BE2C (cell line): ENCODE measurements at regions not wholly inside any gene's neighbourhood (a gene's known extent, or its start where the extent isn't known, plus 50 kb on each side); places are given as distances from the start of the nearest gene placed in this dataset.

Source experiments
- DNase-seq: peaks from one replicate; pipeline ENCODE4 v3.0.0-alpha.2; 2020
- H3K27me3 ChIP-seq: fragments of 250-450 bp; sonication (Bioruptor Pico); 2 replicates; pipeline ENCODE4 v1.5.1; 2020; ENCODE audit warnings: mild to moderate bottlenecking
- H3K36me3 ChIP-seq: fragments of 250-450 bp; sonication (Bioruptor Pico); 2 replicates; pipeline ENCODE4 v1.5.1; 2020; ENCODE audit warnings: mild to moderate bottlenecking
- H3K4me1 ChIP-seq: fragments of 250-450 bp; sonication (Bioruptor Pico); 2 replicates; pipeline ENCODE4 v1.5.1; 2020
- H3K4me3 ChIP-seq: 2 replicates; pipeline ENCODE4 v1.5.1; 2011; ENCODE audit warnings: low read depth, low read length
- H3K9me3 ChIP-seq: fragments of 250-450 bp; sonication (Bioruptor Pico); 2 replicates; pipeline ENCODE4 v1.5.1; 2020
- TF ChIP-seq, protein P1 (sequence below): IDR thresholded peaks from 2 replicates; pipeline ENCODE4 v1.5.1; 2012; ENCODE audit warnings: mild to moderate bottlenecking, low read depth, low read length

DNA sequence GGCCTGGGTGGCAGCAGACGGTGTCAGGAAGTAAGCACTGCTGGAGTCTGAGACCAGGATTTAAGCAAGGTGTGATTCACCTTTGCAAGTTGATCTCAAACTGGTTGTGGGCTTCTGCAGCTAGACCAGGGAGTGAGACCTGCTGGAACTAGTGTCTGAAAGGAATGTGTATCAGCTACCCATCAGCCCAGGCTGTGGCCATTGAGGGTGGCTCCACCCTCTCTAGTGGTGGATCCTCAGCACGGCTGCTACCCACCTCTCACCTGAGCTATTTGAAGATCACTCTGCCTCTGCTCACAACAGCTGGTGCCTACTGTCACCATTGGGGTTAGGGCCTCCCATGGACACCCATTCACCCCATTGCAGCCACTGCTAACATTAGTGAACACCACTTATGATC lies 140.3 kb upstream of the DCBLD2 start:
- TF ChIP-seq, protein P1, sequence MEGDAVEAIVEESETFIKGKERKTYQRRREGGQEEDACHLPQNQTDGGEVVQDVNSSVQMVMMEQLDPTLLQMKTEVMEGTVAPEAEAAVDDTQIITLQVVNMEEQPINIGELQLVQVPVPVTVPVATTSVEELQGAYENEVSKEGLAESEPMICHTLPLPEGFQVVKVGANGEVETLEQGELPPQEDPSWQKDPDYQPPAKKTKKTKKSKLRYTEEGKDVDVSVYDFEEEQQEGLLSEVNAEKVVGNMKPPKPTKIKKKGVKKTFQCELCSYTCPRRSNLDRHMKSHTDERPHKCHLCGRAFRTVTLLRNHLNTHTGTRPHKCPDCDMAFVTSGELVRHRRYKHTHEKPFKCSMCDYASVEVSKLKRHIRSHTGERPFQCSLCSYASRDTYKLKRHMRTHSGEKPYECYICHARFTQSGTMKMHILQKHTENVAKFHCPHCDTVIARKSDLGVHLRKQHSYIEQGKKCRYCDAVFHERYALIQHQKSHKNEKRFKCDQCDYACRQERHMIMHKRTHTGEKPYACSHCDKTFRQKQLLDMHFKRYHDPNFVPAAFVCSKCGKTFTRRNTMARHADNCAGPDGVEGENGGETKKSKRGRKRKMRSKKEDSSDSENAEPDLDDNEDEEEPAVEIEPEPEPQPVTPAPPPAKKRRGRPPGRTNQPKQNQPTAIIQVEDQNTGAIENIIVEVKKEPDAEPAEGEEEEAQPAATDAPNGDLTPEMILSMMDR = no peak
- no peaks in the 10 kb centered on the region for H3K36me3 ChIP-seq
- DNase-seq = no peak
- no peaks in the 10 kb centered on the region for H3K4me1 ChIP-seq
- no peaks in the 10 kb centered on the region for H3K9me3 ChIP-seq
- H3K27me3 ChIP-seq = no peaks in the 10 kb centered on the region
- no peak overlapping the region for H3K4me3 ChIP-seq

DNA sequence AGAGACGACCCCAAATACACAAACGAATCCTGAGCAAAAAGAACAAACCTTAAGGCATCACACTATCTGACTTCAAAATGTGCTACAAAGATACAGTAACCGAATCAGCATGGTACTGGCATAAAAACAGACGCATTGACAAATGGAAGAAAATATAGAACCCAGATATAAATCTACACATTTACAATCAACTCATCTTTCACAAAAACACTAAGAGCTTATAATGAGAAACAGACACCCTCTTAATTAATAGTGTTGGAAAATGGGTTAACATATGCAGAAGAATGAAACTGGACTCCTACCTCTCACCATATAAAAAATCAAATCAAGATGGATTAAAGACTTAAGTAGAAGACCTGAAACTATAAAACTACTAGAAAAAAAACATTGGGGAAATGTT lies 130.3 kb upstream of the DCBLD2 start:
- Histone ChIP-seq H3K36me3 (no peaks in the 10 kb centered on the region), H3K9me3 (no peaks in the 10 kb centered on the region; the same call in none of the 2 replicates), H3K27me3 (peaks cover 5% of the 10 kb centered on the region; the same call in 1 of the 2 replicates), H3K4me3 (no peak overlapping the region), H3K4me1 (no peaks in the 10 kb centered on the region)
- no peak for DNase-seq
- TF ChIP-seq, protein P1 = no peak

DNA sequence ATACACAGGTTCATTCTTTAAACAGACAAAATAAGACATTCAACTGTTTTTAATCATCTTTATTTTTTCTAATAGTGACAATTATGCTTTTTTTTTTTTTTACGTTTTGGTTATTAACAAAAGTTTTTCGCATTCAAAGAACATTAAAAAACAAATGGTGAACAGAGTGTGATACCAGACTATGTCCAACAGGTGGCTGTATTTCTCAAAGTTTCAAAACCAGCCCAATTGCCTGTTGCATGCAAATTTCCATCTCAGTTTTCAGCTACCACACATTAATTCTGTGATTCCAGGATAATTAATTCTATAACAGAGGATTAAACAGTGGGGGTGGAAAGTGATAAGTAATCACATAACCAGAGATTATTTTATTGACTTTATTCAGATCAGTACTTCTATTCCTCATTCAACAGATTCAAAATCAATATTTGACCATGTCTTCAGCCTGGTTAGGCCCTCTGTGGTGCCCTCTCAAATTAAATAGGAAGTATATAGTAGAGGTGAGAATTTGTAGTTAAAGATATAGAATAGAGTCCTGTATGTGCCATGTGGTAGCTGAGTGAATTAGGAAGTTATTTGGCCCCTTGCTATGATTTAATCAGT lies 122.2 kb upstream of the DCBLD2 start:
- Histone ChIP-seq H3K9me3 (no peaks in the 10 kb centered on the region), H3K4me1 (no peaks in the 10 kb centered on the region), H3K36me3 (no peaks in the 10 kb centered on the region), H3K4me3 (no peak overlapping the region), H3K27me3 (peaks cover 5% of the 10 kb centered on the region)
- TF ChIP-seq, protein P1 = peak; percentile 72
- no peak for DNase-seq

DNA sequence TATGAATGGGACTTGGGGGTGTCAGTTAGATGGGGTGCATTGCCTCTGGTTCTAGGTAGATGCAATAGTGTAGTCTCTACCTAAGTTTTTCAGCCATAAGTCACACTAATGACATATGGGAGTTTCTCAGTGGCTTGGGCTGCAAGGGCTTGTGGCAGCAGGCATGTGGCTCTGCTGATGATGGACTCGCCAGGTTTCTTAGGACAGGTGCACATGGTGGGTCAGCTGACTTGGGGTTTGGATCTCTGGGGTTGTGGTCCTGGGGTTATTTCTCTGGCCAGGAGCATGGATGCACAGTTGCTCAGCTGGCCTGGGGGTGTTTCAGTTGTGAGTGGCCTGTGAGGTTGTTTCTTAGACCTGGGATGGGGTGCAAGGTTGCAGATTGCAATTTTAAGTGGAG lies 120.0 kb upstream of the DCBLD2 start:
- H3K4me3 ChIP-seq = no peak overlapping the region
- peaks cover 5% of the 10 kb centered on the region for H3K27me3 ChIP-seq
- no peaks in the 10 kb centered on the region for H3K9me3 ChIP-seq
- DNase-seq = no peak
- no peaks in the 10 kb centered on the region for H3K36me3 ChIP-seq
- TF ChIP-seq, protein P1 = no peak
- no peaks in the 10 kb centered on the region for H3K4me1 ChIP-seq

DNA sequence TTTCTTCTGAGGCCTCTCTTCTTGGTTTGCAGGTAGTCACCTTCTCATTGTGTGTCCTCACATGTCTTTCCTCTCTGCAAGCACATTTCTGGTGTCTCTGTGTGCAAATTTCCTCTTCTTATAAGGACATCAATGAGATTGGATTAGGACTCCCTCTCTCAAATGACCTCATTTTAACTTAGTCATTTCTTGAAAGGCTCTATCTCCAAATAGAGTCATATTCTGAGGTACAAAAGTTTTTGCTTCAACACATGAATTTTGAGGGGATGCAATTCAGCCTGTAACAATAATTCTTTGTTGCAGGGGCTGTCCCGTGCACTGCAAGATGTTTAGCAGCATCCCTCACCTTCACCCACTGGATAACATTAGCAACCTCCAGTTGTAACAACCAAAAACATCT lies 115.0 kb upstream of the DCBLD2 start:
- no peak for DNase-seq
- H3K36me3 ChIP-seq = no peaks in the 10 kb centered on the region
- peaks cover 15% of the 10 kb centered on the region for H3K4me1 ChIP-seq
- no peak overlapping the region for H3K4me3 ChIP-seq
- H3K9me3 ChIP-seq = no peaks in the 10 kb centered on the region
- H3K27me3 ChIP-seq = no peaks in the 10 kb centered on the region
- TF ChIP-seq, protein P1 = no peak

DNA sequence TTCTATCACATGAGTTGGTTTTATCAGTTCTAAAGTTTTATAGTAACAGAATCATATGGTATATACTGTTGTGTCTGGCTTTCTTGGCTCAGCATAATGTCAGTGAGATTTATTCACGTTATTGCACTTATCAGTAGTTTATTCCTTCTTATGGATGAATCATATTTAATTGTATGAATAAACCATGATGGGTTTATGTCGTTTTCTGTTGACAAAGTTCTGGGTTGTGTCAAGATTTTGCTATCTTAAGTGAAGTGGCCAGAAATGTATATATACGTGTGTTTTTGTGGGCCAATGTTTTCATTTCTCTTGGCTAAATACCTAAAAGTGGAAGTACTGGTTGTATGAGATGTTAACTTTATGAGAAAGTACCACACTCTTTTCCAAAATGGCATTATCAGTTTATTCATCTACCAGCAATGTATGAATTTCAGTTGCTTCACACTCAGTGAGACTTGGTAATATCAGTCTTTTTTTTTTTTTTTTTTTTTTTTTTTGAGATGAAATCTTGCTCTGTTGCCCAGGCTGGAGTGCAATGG lies 112.4 kb upstream of the DCBLD2 start:
- no peak overlapping the region for H3K4me3 ChIP-seq
- H3K27me3 ChIP-seq = no peaks in the 10 kb centered on the region
- DNase-seq = no peak
- peaks cover 15% of the 10 kb centered on the region for H3K4me1 ChIP-seq
- no peaks in the 10 kb centered on the region for H3K9me3 ChIP-seq
- H3K36me3 ChIP-seq = no peaks in the 10 kb centered on the region
- TF ChIP-seq, protein P1 = no peak
